Activated T-helper 17 cell treated with anti-CD3 and anti-CD28 coated beads, Interleukin-2, amount 50 U/mL, for 72 hours (primary cell): ENCODE measurements at regions not wholly inside any gene's neighbourhood (a gene's known extent, or its start where the extent isn't known, plus 50 kb on each side); places are given as distances from the start of the nearest gene placed in this dataset.

Source experiments
- ATAC-seq: fragments of 150-1000 bp; cut with Tn5 transposase; replicated peaks from 2 replicates; pipeline ENCODE4 v1.10.0; 2021; ENCODE audit warnings: mild to moderate bottlenecking, moderate library complexity
- H3K27ac Mint-ChIP-seq: one replicate; pipeline ENCODE4 v1.8.0; 2022; ENCODE audit warnings: mixed read lengths
- H3K27me3 Mint-ChIP-seq: one replicate; pipeline ENCODE4 v1.8.0; 2022; ENCODE audit warnings: mixed read lengths
- H3K36me3 Mint-ChIP-seq: one replicate; pipeline ENCODE4 v1.8.0; 2022; ENCODE audit warnings: low read depth, mild to moderate bottlenecking, mixed read lengths
- H3K4me1 Mint-ChIP-seq: one replicate; pipeline ENCODE4 v1.8.0; 2022; ENCODE audit warnings: mixed read lengths
- H3K4me3 Mint-ChIP-seq: one replicate; pipeline ENCODE4 v1.8.0; 2022; ENCODE audit warnings: mild to moderate bottlenecking, mixed read lengths
- H3K9me3 Mint-ChIP-seq: one replicate; pipeline ENCODE4 v1.8.0; 2022; ENCODE audit warnings: mixed read lengths

GRCh38 chr19:27750391-27751043, 1462.4 kb downstream of the UQCRFS1 start:
- no peaks in the 10 kb centered on the region for H3K4me1 Mint-ChIP-seq
- no peaks in the 10 kb centered on the region for H3K36me3 Mint-ChIP-seq
- H3K9me3 Mint-ChIP-seq = peaks cover 21% of the 10 kb centered on the region
- no peak overlapping the region for H3K4me3 Mint-ChIP-seq
- no peak for ATAC-seq
- H3K27ac Mint-ChIP-seq = no peak overlapping the region
- no peaks in the 10 kb centered on the region for H3K27me3 Mint-ChIP-seq

GRCh38 chr19:27748551-27749152, 1464.3 kb downstream of the UQCRFS1 start:
- H3K4me3 Mint-ChIP-seq = no peak overlapping the region
- H3K27me3 Mint-ChIP-seq = no peaks in the 10 kb centered on the region
- no peak overlapping the region for H3K27ac Mint-ChIP-seq
- no peaks in the 10 kb centered on the region for H3K4me1 Mint-ChIP-seq
- peaks cover 13% of the 10 kb centered on the region for H3K9me3 Mint-ChIP-seq
- no peaks in the 10 kb centered on the region for H3K36me3 Mint-ChIP-seq
- ATAC-seq = no peak

GRCh38 chr19:27746691-27747380, 1466.1 kb downstream of the UQCRFS1 start:
- Mint-ChIP-seq H3K9me3 (peaks cover 5% of the 10 kb centered on the region), H3K4me1 (no peaks in the 10 kb centered on the region), H3K27ac (no peak overlapping the region), H3K27me3 (no peaks in the 10 kb centered on the region), H3K36me3 (no peaks in the 10 kb centered on the region), H3K4me3 (no peak overlapping the region)
- ATAC-seq = no peak

GRCh38 chr19:27745978-27746542, 1466.9 kb downstream of the UQCRFS1 start:
- no peak overlapping the region for H3K4me3 Mint-ChIP-seq
- H3K36me3 Mint-ChIP-seq = no peaks in the 10 kb centered on the region
- no peaks in the 10 kb centered on the region for H3K4me1 Mint-ChIP-seq
- H3K27me3 Mint-ChIP-seq = no peaks in the 10 kb centered on the region
- no peak overlapping the region for H3K27ac Mint-ChIP-seq
- no peak for ATAC-seq
- peaks cover 3% of the 10 kb centered on the region for H3K9me3 Mint-ChIP-seq

GRCh38 chr19:27744926-27745768, 1467.8 kb downstream of the UQCRFS1 start:
- Mint-ChIP-seq H3K27ac (no peak overlapping the region), H3K4me3 (no peak overlapping the region), H3K27me3 (no peaks in the 10 kb centered on the region), H3K4me1 (no peaks in the 10 kb centered on the region), H3K36me3 (peaks cover 4% of the 10 kb centered on the region), H3K9me3 (peaks cover 3% of the 10 kb centered on the region)
- no peak for ATAC-seq

GRCh38 chr19:27742041-27742440, 1470.9 kb downstream of the UQCRFS1 start:
- Mint-ChIP-seq H3K9me3 (peaks cover 11% of the 10 kb centered on the region), H3K4me3 (no peak overlapping the region), H3K27ac (no peak overlapping the region), H3K36me3 (peaks cover 6% of the 10 kb centered on the region), H3K4me1 (no peaks in the 10 kb centered on the region), H3K27me3 (no peaks in the 10 kb centered on the region)
- ATAC-seq = no peak

GRCh38 chr19:27741236-27741635, 1471.7 kb downstream of the UQCRFS1 start:
- no peak overlapping the region for H3K27ac Mint-ChIP-seq
- ATAC-seq = no peak
- peaks cover 19% of the 10 kb centered on the region for H3K9me3 Mint-ChIP-seq
- no peaks in the 10 kb centered on the region for H3K4me1 Mint-ChIP-seq
- peaks cover 6% of the 10 kb centered on the region for H3K36me3 Mint-ChIP-seq
- no peak overlapping the region for H3K4me3 Mint-ChIP-seq
- H3K27me3 Mint-ChIP-seq = no peaks in the 10 kb centered on the region

GRCh38 chr19:27740396-27740795, 1472.6 kb downstream of the UQCRFS1 start:
- Mint-ChIP-seq H3K27me3 (no peaks in the 10 kb centered on the region), H3K27ac (no peak overlapping the region), H3K36me3 (peaks cover 6% of the 10 kb centered on the region), H3K9me3 (peaks cover 19% of the 10 kb centered on the region), H3K4me1 (no peaks in the 10 kb centered on the region), H3K4me3 (no peak overlapping the region)
- ATAC-seq = no peak

- Mint-ChIP-seq H3K36me3 (peaks cover 17% of the 10 kb centered on the region), H3K4me1 (no peaks in the 10 kb centered on the region), H3K27ac (no peak overlapping the region), H3K9me3 (peaks cover 25% of the 10 kb centered on the region), H3K4me3 (no peak overlapping the region), H3K27me3 (no peaks in the 10 kb centered on the region)
- no peak for ATAC-seq
Observed at GRCh38 chr19:27738569-27739193, 1474.3 kb downstream of the UQCRFS1 start.

GRCh38 chr19:27736225-27736624, 1476.7 kb downstream of the UQCRFS1 start:
- Mint-ChIP-seq H3K27ac (no peak overlapping the region), H3K4me3 (no peak overlapping the region), H3K4me1 (no peaks in the 10 kb centered on the region), H3K36me3 (peaks cover 37% of the 10 kb centered on the region), H3K9me3 (peaks cover 21% of the 10 kb centered on the region), H3K27me3 (no peaks in the 10 kb centered on the region)
- ATAC-seq = no peak

GRCh38 chr19:27735314-27735713, 1477.6 kb downstream of the UQCRFS1 start:
- no peak overlapping the region for H3K4me3 Mint-ChIP-seq
- H3K4me1 Mint-ChIP-seq = no peaks in the 10 kb centered on the region
- ATAC-seq = no peak
- H3K9me3 Mint-ChIP-seq = peaks cover 21% of the 10 kb centered on the region
- no peak overlapping the region for H3K27ac Mint-ChIP-seq
- peaks cover 35% of the 10 kb centered on the region for H3K36me3 Mint-ChIP-seq
- no peaks in the 10 kb centered on the region for H3K27me3 Mint-ChIP-seq

- no peak for ATAC-seq
- no peak overlapping the region for H3K27ac Mint-ChIP-seq
- H3K4me1 Mint-ChIP-seq = no peaks in the 10 kb centered on the region
- H3K9me3 Mint-ChIP-seq = peaks cover 20% of the 10 kb centered on the region
- peaks cover 31% of the 10 kb centered on the region for H3K36me3 Mint-ChIP-seq
- H3K27me3 Mint-ChIP-seq = no peaks in the 10 kb centered on the region
- no peak overlapping the region for H3K4me3 Mint-ChIP-seq
Observed at GRCh38 chr19:27734496-27735220, 1478.3 kb downstream of the UQCRFS1 start.

GRCh38 chr19:27733551-27734266, 1479.2 kb downstream of the UQCRFS1 start:
- Mint-ChIP-seq H3K4me3 (no peak overlapping the region), H3K27me3 (no peaks in the 10 kb centered on the region), H3K9me3 (peaks cover 17% of the 10 kb centered on the region), H3K36me3 (peaks cover 31% of the 10 kb centered on the region), H3K27ac (no peak overlapping the region), H3K4me1 (no peaks in the 10 kb centered on the region)
- no peak for ATAC-seq
